Ovary (tissue), 3 donors: ENCODE measurements at regions not wholly inside any gene's neighbourhood (a gene's known extent, or its start where the extent isn't known, plus 50 kb on each side); places are given as distances from the start of the nearest gene placed in this dataset.

Source experiments
- CTCF ChIP-seq, 3 donors: fragments of 450-650 bp in 2 of 3; fragments of 200-600 bp in 1 of 3; IDR thresholded peaks; one replicate each; pipeline versions ENCODE4 v1.5.1 to v1.8.0; 2016 to 2022; ENCODE audit warnings: antibody characterized with exemption in 3 of 3, mild to moderate bottlenecking in 1 of 3
- EP300 ChIP-seq: sonication (generic); formaldehyde crosslinking; IDR thresholded peaks from one replicate; pipeline ENCODE4 v1.6.1; 2017; ENCODE audit warnings: antibody characterized with exemption
- POLR2A ChIP-seq: fragments of 450-650 bp; IDR thresholded peaks from one replicate; pipeline ENCODE4 v1.6.1; 2017; ENCODE audit warnings: antibody characterized with exemption, mild to moderate bottlenecking, moderate library complexity
- donor health status: DM: no; HTN: no; CAD: no.

- TF ChIP-seq CTCF (IDR thresholded peaks at IDR 0.05), result no peak
- no peak for TF ChIP-seq POLR2A
- no peak for TF ChIP-seq EP300
These were observed 81.9 kb upstream of the FZD8 start for GRCh38 chr10:35723992-35724391.
